K562 (cell line): ENCODE measurements at regions not wholly inside any gene's neighbourhood (a gene's known extent, or its start where the extent isn't known, plus 50 kb on each side); places are given as distances from the start of the nearest gene placed in this dataset.

Experiments used
- ATAC-seq: fragments of 200-7000 bp; cut with Tn5 transposase; 3 replicates; pipeline ENCODE4 v1.9.1; 2020; ENCODE audit warnings: moderate library complexity
- BruUV-seq: library from RNA; stranded (reverse); fragments of 400-500 nt; replicated peaks from 2 replicates; lab custom pipeline; 2021; lab: Mats Ljungman, UMichigan
- CTCF ChIA-PET: fragments of 300-600 bp; formaldehyde crosslinking; extraction: SDS; loops from one replicate; lab custom pipeline; 2021; ENCODE audit warnings: low intra/inter-chr PET ratio; lab: Yijun Ruan, JAX
- POLR2A ChIA-PET: fragments of 300-600, 350-650 bp; sonication (Branson Sonifier 250); formaldehyde crosslinking; extraction: SDS; loops from one replicate; lab custom pipeline; 2021; ENCODE audit warnings: antibody characterized with exemption, inconsistent platforms; lab: Yijun Ruan, JAX
- DNase-seq, 4 experiments: peaks; one replicate each; pipeline versions ENCODE4 v3.0.0 to v3.0.0-alpha.2; 2011 to 2018; ENCODE audit warnings: low spot score in 3 of 4, mixed read lengths in 3 of 4; ENCODE audit errors: extremely low read depth in 1 of 4
- FAIRE-seq: peaks from 2 replicates; lab custom pipeline; 2011; peaks lifted over from hg19 to GRCh38; lab: Jason Lieb, UNC
- H2AFZ ChIP-seq: 2 replicates; pipeline ENCODE4 v1.6.0; 2011; ENCODE audit warnings: low read depth, low read length, control low read depth, inconsistent platforms
- H3K27ac ChIP-seq: fragments of 200-600 bp; 3 replicates; pipeline ENCODE4 v1.8.0; 2011; ENCODE audit warnings: low read depth, mild to moderate bottlenecking, control low read depth, inconsistent platforms, low read length, moderate library complexity, mixed read lengths; ENCODE audit errors: extremely low read depth
- H3K27me3 ChIP-seq, 2 experiments: fragments of 300-600 bp in 1 of 2; 2 replicates in 1 of 2; 3 replicates in 1 of 2; pipeline versions ENCODE4 v1.6.0 to v1.8.0; 2011; ENCODE audit warnings: inconsistent platforms in 2 of 2, low read length in 2 of 2, mild to moderate bottlenecking in 1 of 2, mixed read lengths in 1 of 2, moderate library complexity in 1 of 2; ENCODE audit not compliant: control insufficient read depth in 2 of 2, insufficient read depth in 2 of 2
- H3K36me3 ChIP-seq: fragments of 300-600 bp; 3 replicates; pipeline ENCODE4 v1.8.0; 2011; ENCODE audit warnings: mild to moderate bottlenecking, low read length, inconsistent platforms; ENCODE audit not compliant: control insufficient read depth, insufficient read depth
- H3K4me1 ChIP-seq, 2 experiments: fragments of 200-600 bp in 1 of 2; replicated peaks in 1 of 2; 2 replicates in 1 of 2; 3 replicates in 1 of 2; pipeline versions ENCODE4 v1.5.1 to v1.8.0; 2011; ENCODE audit warnings: inconsistent platforms in 2 of 2, low read length in 2 of 2, mild to moderate bottlenecking in 1 of 2, mixed read lengths in 1 of 2, moderate library complexity in 1 of 2; ENCODE audit not compliant: control insufficient read depth in 2 of 2, insufficient read depth in 2 of 2
- H3K4me2 ChIP-seq: 2 replicates; pipeline ENCODE4 v1.6.1; 2011; ENCODE audit warnings: low read length, control low read depth, inconsistent platforms, mixed read lengths; ENCODE audit not compliant: insufficient read depth
- H3K4me3 ChIP-seq: fragments of 200-600 bp; sonication (generic), shearing (Covaris generic); 2 replicates; pipeline ENCODE4 v1.5.1; 2016; ENCODE audit warnings: control low read depth, inconsistent platforms
- H3K79me2 ChIP-seq: fragments of 200-600 bp; 3 replicates; pipeline ENCODE4 v1.8.0; 2011; ENCODE audit warnings: low read length, inconsistent platforms; ENCODE audit not compliant: control insufficient read depth, insufficient read depth
- H3K9ac ChIP-seq, 2 experiments: 2 replicates each; pipeline versions ENCODE4 v1.6.0 to v1.6.1; 2011; ENCODE audit warnings: low read depth in 2 of 2, low read length in 2 of 2, control low read depth in 1 of 2, inconsistent platforms in 1 of 2, mild to moderate bottlenecking in 1 of 2, mixed read lengths in 1 of 2; ENCODE audit not compliant: insufficient read depth in 1 of 2
- H3K9me1 ChIP-seq: one replicate; pipeline ENCODE4 v1.6.0; 2011; ENCODE audit warnings: inconsistent platforms, mild to moderate bottlenecking, low read length, moderate library complexity; ENCODE audit not compliant: control insufficient read depth, insufficient read depth
- H3K9me3 ChIP-seq: replicated peaks from 2 replicates; pipeline ENCODE4 v1.5.1; 2011; ENCODE audit warnings: low read depth, low read length, inconsistent platforms; ENCODE audit not compliant: control insufficient read depth, insufficient read depth
- H4K20me1 ChIP-seq: replicated peaks from 2 replicates; pipeline ENCODE4 v1.6.1; 2011; ENCODE audit warnings: low read length, inconsistent platforms, mixed read lengths; ENCODE audit not compliant: control insufficient read depth, insufficient read depth
- CBFB ChIP-seq: sonication (generic); formaldehyde crosslinking; IDR thresholded peaks from 2 replicates; pipeline ENCODE4 v1.4.0; 2020; ENCODE audit warnings: mild to moderate bottlenecking, missing genetic modification reagents
- HDGF ChIP-seq: fragments of 450-650 bp; IDR thresholded peaks from 2 replicates; pipeline ENCODE4 v1.6.1; 2016
- KDM2B ChIP-seq: fragments of 250-450 bp; sonication (Bioruptor Pico); IDR thresholded peaks from 2 replicates; pipeline ENCODE4 v1.8.0; 2021; ENCODE audit warnings: mild to moderate bottlenecking, moderate library complexity
- MAX ChIP-seq: sonication (generic); formaldehyde crosslinking; IDR thresholded peaks from 2 replicates; pipeline ENCODE4 v1.9.0; 2022; ENCODE audit warnings: mild to moderate bottlenecking, missing genetic modification reagents
- NFIX ChIP-seq: fragments of 250-450 bp; sonication (Bioruptor Pico); IDR thresholded peaks from 2 replicates; pipeline ENCODE4 v1.4.0; 2020; ENCODE audit warnings: low read depth, mild to moderate bottlenecking, moderate library complexity
- ZBED1 ChIP-seq: IDR thresholded peaks from 2 replicates; pipeline ENCODE4 v1.6.1; 2014
- ZNF184 ChIP-seq: sonication (generic); formaldehyde crosslinking; IDR thresholded peaks from 2 replicates; pipeline ENCODE4 v1.5.0; 2020; ENCODE audit warnings: missing genetic modification reagents
- ZNF347 ChIP-seq: fragments of 450-650 bp; formaldehyde crosslinking; IDR thresholded peaks from 2 replicates; pipeline ENCODE4 v1.4.0; 2020; ENCODE audit warnings: low read depth, mild to moderate bottlenecking, moderate library complexity
- ZNF639 ChIP-seq, 2 experiments: fragments of 200-800 bp in 1 of 2; sonication (Bioruptor generic) in 1 of 2; sonication (generic) in 1 of 2; formaldehyde crosslinking in 1 of 2; IDR thresholded peaks in 1 of 2; conservative IDR thresholded peaks in 1 of 2; 2 replicates each; pipeline versions ENCODE4 v1.5.0 to v1.6.1; 2016 to 2020; ENCODE audit warnings: missing compliant biosample characterization in 1 of 2, missing genetic modification characterization in 1 of 2, missing genetic modification reagents in 1 of 2
- ZNF644 ChIP-seq: fragments of 200-800 bp; sonication (Bioruptor generic); IDR thresholded peaks from 2 replicates; pipeline ENCODE4 v1.6.1; 2016; ENCODE audit warnings: low read depth, missing genetic modification characterization, missing compliant biosample characterization
- ZNF764 ChIP-seq: fragments of 250-450 bp; sonication (Bioruptor Pico); IDR thresholded peaks from 2 replicates; pipeline ENCODE4 v1.4.0; 2020; ENCODE audit warnings: low read depth, mild to moderate bottlenecking, moderate library complexity
- WGBS: fragments of 100-300 bp; shearing (Covaris generic); methylation state at CpG from one replicate; pipeline ENCODE4 v1.1.6; 2016; ENCODE audit warnings: low coverage, mixed read lengths; ENCODE audit not compliant: insufficient coverage; ENCODE audit errors: missing lambda C conversion rate; 5-methylcytosine and 5-hydroxymethylcytosine counted together
- in situ Hi-C: fragments of 300-500 bp; cut with MboI; formaldehyde crosslinking; loops from 4 replicates; pipeline ENCODE4 v1.15.0; 2018; ENCODE audit warnings: inconsistent platforms, mixed read lengths
- intact Hi-C: fragments of 100-400 bp; cut with micrococcal nuclease; formaldehyde crosslinking; loops from 2 replicates; pipeline ENCODE4 v1.14.2; 2022
- TF ChIP-seq, protein P1 (sequence below): sonication (generic); formaldehyde crosslinking; IDR thresholded peaks from 2 replicates; pipeline ENCODE4 v1.8.1; 2022; ENCODE audit warnings: missing genetic modification reagents

- TF ChIP-seq MAX (CRISPR knock-in tag), result no peak
- no peak for TF ChIP-seq ZNF184 (CRISPR knock-in tag)
- TF ChIP-seq HDGF, result no peak
- no peak for TF ChIP-seq KDM2B (CRISPR knock-in tag)
Measured at GRCh38 chr12:21025656-21026055, 105.3 kb upstream of the SLCO1B1 start (continued).

DNA sequence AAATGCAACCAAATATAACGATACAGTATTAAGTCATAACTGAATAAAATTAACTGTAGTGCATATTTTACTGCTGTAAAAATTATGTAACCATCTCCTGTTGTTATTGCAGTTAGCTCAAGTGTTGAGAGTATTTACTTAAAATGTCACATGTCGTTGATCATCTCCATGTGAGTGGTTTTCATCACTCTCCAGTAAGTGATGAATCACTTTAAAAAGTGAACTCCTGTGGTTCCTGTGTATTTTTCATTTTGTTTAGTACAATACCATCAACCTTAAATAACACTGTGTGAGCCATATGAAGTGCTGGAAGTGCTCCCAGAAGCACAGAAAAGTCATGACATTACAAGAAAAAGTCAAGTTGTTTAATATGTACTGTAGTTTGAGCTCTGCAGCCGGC, 104.7 kb upstream of the SLCO1B1 start:
- FAIRE-seq, result no peak
- no peaks in the 10 kb centered on the region for H3K79me2 ChIP-seq
- POLR2A ChIA-PET, result no interaction called here
- in situ Hi-C loops, result no loop called here
- no TSS peak for BruUV-seq
- H3K27ac ChIP-seq, result no peak overlapping the region
- DNase-seq, result no peak
- no peak overlapping the region for H3K9ac ChIP-seq
- H2AFZ ChIP-seq, result no peak overlapping the region
- no peaks in the 10 kb centered on the region for H3K9me3 ChIP-seq
- no peaks in the 10 kb centered on the region for H4K20me1 ChIP-seq
- H3K4me3 ChIP-seq, result no peak overlapping the region
- no peaks in the 10 kb centered on the region for H3K27me3 ChIP-seq
- no peaks in the 10 kb centered on the region for H3K36me3 ChIP-seq
- no peak for ATAC-seq
- H3K4me1 ChIP-seq, result no peaks in the 10 kb centered on the region
- intact Hi-C loops, result no loop called here
- WGBS, result 0% methylated on average over 3 of the region's 3 CpGs
- TF ChIP-seq CBFB (no peak), ZNF764 (CRISPR knock-in tag) (no peak)
- no peaks in the 10 kb centered on the region for H3K9me1 ChIP-seq
- H3K4me2 ChIP-seq, result no peak overlapping the region
- CTCF ChIA-PET, result no interaction called here

GRCh38 chr12:21054334-21054733, 76.7 kb upstream of the SLCO1B1 start:
- ATAC-seq (no peak), FAIRE-seq (no peak), DNase-seq (no peak)
- H3K9ac ChIP-seq, result no peak overlapping the region
- intact Hi-C loops (no loop called here), in situ Hi-C loops (no loop called here)
- no peaks in the 10 kb centered on the region for H3K4me1 ChIP-seq
- no peak overlapping the region for H3K27ac ChIP-seq
- no peaks in the 10 kb centered on the region for H3K79me2 ChIP-seq
- no peak overlapping the region for H2AFZ ChIP-seq
- 0% methylated on average over 4 of the region's 4 CpGs for WGBS
- CTCF ChIA-PET, result no interaction called here
- no peaks in the 10 kb centered on the region for H3K36me3 ChIP-seq
- no peak overlapping the region for H3K4me3 ChIP-seq
- TF ChIP-seq ZBED1, result no peak
- TF ChIP-seq ZNF347 (CRISPR knock-in tag), result no peak
- TF ChIP-seq, protein P1, sequence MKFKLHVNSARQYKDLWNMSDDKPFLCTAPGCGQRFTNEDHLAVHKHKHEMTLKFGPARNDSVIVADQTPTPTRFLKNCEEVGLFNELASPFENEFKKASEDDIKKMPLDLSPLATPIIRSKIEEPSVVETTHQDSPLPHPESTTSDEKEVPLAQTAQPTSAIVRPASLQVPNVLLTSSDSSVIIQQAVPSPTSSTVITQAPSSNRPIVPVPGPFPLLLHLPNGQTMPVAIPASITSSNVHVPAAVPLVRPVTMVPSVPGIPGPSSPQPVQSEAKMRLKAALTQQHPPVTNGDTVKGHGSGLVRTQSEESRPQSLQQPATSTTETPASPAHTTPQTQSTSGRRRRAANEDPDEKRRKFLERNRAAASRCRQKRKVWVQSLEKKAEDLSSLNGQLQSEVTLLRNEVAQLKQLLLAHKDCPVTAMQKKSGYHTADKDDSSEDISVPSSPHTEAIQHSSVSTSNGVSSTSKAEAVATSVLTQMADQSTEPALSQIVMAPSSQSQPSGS, result no peak
- no peak for TF ChIP-seq ZNF644 (tag)
- no peak for TF ChIP-seq NFIX (CRISPR knock-in tag)
- no peak for TF ChIP-seq ZNF639 (CRISPR knock-in tag; conservative IDR thresholded peaks at IDR 0.05 in 1 of 2, IDR thresholded peaks at IDR 0.05 in 1 of 2)
- TF ChIP-seq, all 486 proteins: peak for 0
- no TSS peak for BruUV-seq
- Histone ChIP-seq H4K20me1 (no peaks in the 10 kb centered on the region), H3K27me3 (no peaks in the 10 kb centered on the region), H3K9me1 (no peaks in the 10 kb centered on the region), H3K4me2 (no peak overlapping the region), H3K9me3 (no peaks in the 10 kb centered on the region)
- POLR2A ChIA-PET, result no interaction called here
